GM13976 (cell line): ENCODE measurements at regions not wholly inside any gene's neighbourhood (a gene's known extent, or its start where the extent isn't known, plus 50 kb on each side); places are given as distances from the start of the nearest gene placed in this dataset.
A peak's percentile ranks its signal among the peaks of the same experiment; 100 is the strongest.
"Not testable (repeated sequence)": the region's sequence is repeated elsewhere in the genome, so short reads cannot be mapped to it uniquely, and the experiment has no call there.

Experiments used
- DNase-seq: peaks from one replicate; pipeline ENCODE4 v3.0.0; 2012; ENCODE audit warnings: low spot score
- CTCF ChIP-seq: IDR thresholded peaks from 2 replicates; pipeline ENCODE4 v1.5.1; 2012; ENCODE audit warnings: borderline replicate concordance, mild to moderate bottlenecking; ENCODE audit not compliant: insufficient read depth; ENCODE audit errors: extremely low read depth, missing control alignments, control extremely low read depth
- in situ Hi-C: fragments of 300-500 bp; cut with MboI; formaldehyde crosslinking; loops from one replicate; pipeline ENCODE4 v1.12.0; 2022; ENCODE audit warnings: low sequenced_read_pairs, mixed read lengths, inconsistent platforms; ENCODE audit not compliant: unreplicated experiment

- in situ Hi-C loops = no loop called here
- no peak for TF ChIP-seq CTCF
- DNase-seq = no peak
Measured at GRCh38 chr14:105907276-105907675, 380.9 kb downstream of the TMEM121 start.

GRCh38 chr14:105908006-105908405 is 381.6 kb downstream of the TMEM121 start:
- TF ChIP-seq CTCF = no peak
- in situ Hi-C loops = no loop called here
- DNase-seq = no peak

- TF ChIP-seq CTCF = no peak
- peak; percentile 51 for DNase-seq
- in situ Hi-C loops = no loop called here
Measured at GRCh38 chr14:105908481-105908911, 382.1 kb downstream of the TMEM121 start.

- no peak for DNase-seq
- TF ChIP-seq CTCF = no peak
- in situ Hi-C loops = no loop called here
Measured at GRCh38 chr14:105909046-105909827, 382.9 kb downstream of the TMEM121 start.

- in situ Hi-C loops, DNase-seq: not testable (repeated sequence)
Measured at GRCh38 chr14:105909828-105910120, 383.4 kb downstream of the TMEM121 start.

- DNase-seq = no peak
- TF ChIP-seq CTCF = no peak
- in situ Hi-C loops = no loop called here
Measured at GRCh38 chr14:105910426-105910825, 384.0 kb downstream of the TMEM121 start.

GRCh38 chr14:105911006-105911847 is 384.8 kb downstream of the TMEM121 start:
- in situ Hi-C loops = no loop called here
- no peak for TF ChIP-seq CTCF
- DNase-seq = no peak

- DNase-seq, in situ Hi-C loops: not testable (repeated sequence)
Measured at GRCh38 chr14:105911848-105912292, 385.5 kb downstream of the TMEM121 start.
